ENCODE measurements at regions not wholly inside any gene's neighbourhood (a gene's known extent, or its start where the extent isn't known, plus 50 kb on each side); places are given as distances from the start of the nearest gene placed in this dataset.
A peak's percentile ranks its signal among the peaks of the same experiment; 100 is the strongest.

DNA sequence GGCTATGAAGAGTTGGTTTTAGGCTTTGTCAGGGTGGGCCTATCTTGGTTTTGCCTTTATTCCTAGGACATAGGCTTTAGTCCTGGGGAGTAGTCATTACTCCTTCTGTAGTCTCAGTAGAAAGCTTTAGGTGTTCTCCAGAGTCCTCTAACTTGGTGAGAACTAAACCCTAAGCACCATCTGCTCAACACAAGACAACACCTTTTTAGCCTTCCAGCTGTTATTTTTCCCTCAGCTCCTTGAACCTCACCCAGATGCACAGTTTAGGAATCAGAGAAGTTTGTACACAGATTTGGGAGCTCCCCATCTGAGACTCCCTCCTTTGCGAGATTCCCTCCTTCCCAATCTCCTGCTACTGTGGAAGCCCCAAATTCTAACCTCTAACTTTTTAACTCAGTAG, 141.3 kb downstream of the QRSL1 start:
- Histone ChIP-seq H3K9ac (ENCODE audit: low read length in 3 of 3) (no peak overlapping the region), H3K4me1 (ENCODE audit: control insufficient read depth in 2 of 3, insufficient read depth in 2 of 3, low read depth in 1 of 3, low read length in 3 of 3) (peaks cover 3 to 21% (median 10%) of the 10 kb centered on the region in 3 donors), H3K4me3 (ENCODE audit: low read length in 3 of 3) (no peak overlapping the region), H3K27me3 (ENCODE audit: control insufficient read depth, insufficient read depth, low read length) (no peaks in the 10 kb centered on the region), H3K9me3 (ENCODE audit: control insufficient read depth in 2 of 3, insufficient read depth in 1 of 3, low read length in 3 of 3) (no peaks in the 10 kb centered on the region), H3K27ac (ENCODE audit: low read depth in 2 of 2, low read length in 2 of 2) (no peak overlapping the region), H3K36me3 (ENCODE audit: control insufficient read depth in 2 of 3, insufficient read depth in 3 of 3, low read length in 3 of 3) (peaks cover 0 to 34% (median 3%) of the 10 kb centered on the region in 3 donors)
- DNase-seq (no peak), FAIRE-seq (no peak)
- intact Hi-C loops (cut with DNase I): no loop called here
- no peak for TF ChIP-seq CTCF (IDR thresholded peaks at IDR 0.05; ENCODE audit: borderline replicate concordance, extremely low read depth, insufficient read depth)

DNA sequence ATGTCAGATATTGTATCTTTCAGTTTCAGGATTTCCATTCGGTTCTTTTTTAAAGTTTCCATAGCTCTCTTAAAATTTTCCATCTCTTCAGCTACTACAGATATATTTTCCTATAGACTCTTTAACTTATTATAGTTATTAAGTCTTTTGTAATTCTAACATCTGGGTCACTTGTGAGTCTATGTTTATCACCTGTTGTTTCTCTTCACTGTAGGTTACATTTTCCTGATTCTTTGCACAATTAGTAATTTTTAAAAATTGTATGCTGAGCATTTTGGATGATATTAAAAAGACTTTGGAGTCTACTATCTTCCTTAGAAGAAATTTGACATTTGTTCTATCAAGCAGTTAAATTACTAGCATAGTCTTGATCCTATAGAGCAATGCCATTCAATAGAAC, 140.7 kb downstream of the QRSL1 start:
- H3K4me1 ChIP-seq (ENCODE audit: control insufficient read depth in 2 of 3, insufficient read depth in 2 of 3, low read depth in 1 of 3, low read length in 3 of 3): peaks cover 3 to 24% (median 11%) of the 10 kb centered on the region in 3 donors
- H3K36me3 ChIP-seq (ENCODE audit: control insufficient read depth in 2 of 3, insufficient read depth in 3 of 3, low read length in 3 of 3): peaks cover 0 to 34% (median 3%) of the 10 kb centered on the region in 3 donors
- no peaks in the 10 kb centered on the region for H3K27me3 ChIP-seq (ENCODE audit: control insufficient read depth, insufficient read depth, low read length)
- no peak overlapping the region for H3K27ac ChIP-seq (ENCODE audit: low read depth in 2 of 2, low read length in 2 of 2)
- TF ChIP-seq CTCF (IDR thresholded peaks at IDR 0.05; ENCODE audit: borderline replicate concordance, extremely low read depth, insufficient read depth): no peak
- H3K9ac ChIP-seq (ENCODE audit: low read length in 3 of 3): no peak overlapping the region
- H3K9me3 ChIP-seq (ENCODE audit: control insufficient read depth in 2 of 3, insufficient read depth in 1 of 3, low read length in 3 of 3): no peaks in the 10 kb centered on the region
- FAIRE-seq (no peak), DNase-seq (no peak)
- H3K4me3 ChIP-seq (ENCODE audit: low read length in 3 of 3): no peak overlapping the region
- intact Hi-C loops (cut with DNase I): no loop called here

- no peak for DNase-seq
- H3K4me1 ChIP-seq (ENCODE audit: control insufficient read depth in 2 of 3, insufficient read depth in 2 of 3, low read depth in 1 of 3, low read length in 3 of 3): peaks cover 3 to 13% (median 9%) of the 10 kb centered on the region in 3 donors
- intact Hi-C loops (cut with DNase I): no loop called here
- FAIRE-seq: no peak
- H3K4me3 ChIP-seq (ENCODE audit: low read length in 3 of 3): no peak overlapping the region
- H3K27ac ChIP-seq (ENCODE audit: low read depth in 2 of 2, low read length in 2 of 2): no peak overlapping the region
- peaks cover 0 to 24% (median 3%) of the 10 kb centered on the region in 3 donors for H3K36me3 ChIP-seq (ENCODE audit: control insufficient read depth in 2 of 3, insufficient read depth in 3 of 3, low read length in 3 of 3)
- H3K9me3 ChIP-seq (ENCODE audit: control insufficient read depth in 2 of 3, insufficient read depth in 1 of 3, low read length in 3 of 3): no peaks in the 10 kb centered on the region
- no peaks in the 10 kb centered on the region for H3K27me3 ChIP-seq (ENCODE audit: control insufficient read depth, insufficient read depth, low read length)
- no peak for TF ChIP-seq CTCF (IDR thresholded peaks at IDR 0.05; ENCODE audit: borderline replicate concordance, extremely low read depth, insufficient read depth)
- no peak overlapping the region for H3K9ac ChIP-seq (ENCODE audit: low read length in 3 of 3)
Observed at GRCh38 chr6:106767271-106767670, 137.9 kb downstream of the QRSL1 start.

- TF ChIP-seq CTCF (IDR thresholded peaks at IDR 0.05; ENCODE audit: borderline replicate concordance, extremely low read depth, insufficient read depth): no peak
- no peaks in the 10 kb centered on the region for H3K27me3 ChIP-seq (ENCODE audit: control insufficient read depth, insufficient read depth, low read length)
- peaks cover 0 to 13% (median 9%) of the 10 kb centered on the region in 3 donors for H3K4me1 ChIP-seq (ENCODE audit: control insufficient read depth in 2 of 3, insufficient read depth in 2 of 3, low read depth in 1 of 3, low read length in 3 of 3)
- H3K27ac ChIP-seq (ENCODE audit: low read depth in 2 of 2, low read length in 2 of 2): peak overlapping the region in 1 of 2 donors; percentile 28
- H3K9me3 ChIP-seq (ENCODE audit: control insufficient read depth in 2 of 3, insufficient read depth in 1 of 3, low read length in 3 of 3): no peaks in the 10 kb centered on the region
- H3K36me3 ChIP-seq (ENCODE audit: control insufficient read depth in 2 of 3, insufficient read depth in 3 of 3, low read length in 3 of 3): peaks cover 0 to 16% (median 3%) of the 10 kb centered on the region in 3 donors
- no peak overlapping the region for H3K4me3 ChIP-seq (ENCODE audit: low read length in 3 of 3)
- no peak for FAIRE-seq
- no peak overlapping the region for H3K9ac ChIP-seq (ENCODE audit: low read length in 3 of 3)
- DNase-seq: no peak
- intact Hi-C loops (cut with DNase I): no loop called here
Observed at GRCh38 chr6:106766201-106766600, 136.8 kb downstream of the QRSL1 start.

Measured in kidney (tissue), 13 donors.